GM18507 (cell line): ENCODE measurements at regions not wholly inside any gene's neighbourhood (a gene's known extent, or its start where the extent isn't known, plus 50 kb on each side); places are given as distances from the start of the nearest gene placed in this dataset.

Source experiments
- DNase-seq: peaks from one replicate; pipeline ENCODE4 v3.0.0; 2011; ENCODE audit warnings: low read depth; ENCODE audit not compliant: insufficient read length; ENCODE audit errors: extremely low spot score
- FAIRE-seq: peaks from 2 replicates; lab custom pipeline; 2011; peaks lifted over from hg19 to GRCh38; lab: Jason Lieb, UNC

DNA sequence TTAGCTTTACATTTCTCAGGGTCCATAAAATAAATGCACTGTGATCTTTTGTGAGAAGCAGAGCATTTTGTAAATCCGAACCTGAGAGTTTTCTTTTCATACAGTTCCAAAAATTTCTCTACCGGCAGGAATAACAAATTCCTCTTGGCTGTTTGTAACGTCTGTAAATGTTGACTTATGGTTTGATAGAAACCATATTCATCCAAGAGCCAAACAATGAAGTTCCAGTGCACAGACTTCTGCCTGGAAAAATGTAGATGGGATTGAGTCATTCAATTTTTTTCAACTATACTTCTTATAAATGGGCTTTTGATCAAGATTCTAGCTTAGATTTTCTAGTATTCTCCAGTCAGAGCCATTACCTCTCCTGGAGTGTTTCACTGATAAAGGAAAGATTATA is 530.6 kb downstream of the TFEC start:
- FAIRE-seq: no peak
- DNase-seq: no peak

DNA sequence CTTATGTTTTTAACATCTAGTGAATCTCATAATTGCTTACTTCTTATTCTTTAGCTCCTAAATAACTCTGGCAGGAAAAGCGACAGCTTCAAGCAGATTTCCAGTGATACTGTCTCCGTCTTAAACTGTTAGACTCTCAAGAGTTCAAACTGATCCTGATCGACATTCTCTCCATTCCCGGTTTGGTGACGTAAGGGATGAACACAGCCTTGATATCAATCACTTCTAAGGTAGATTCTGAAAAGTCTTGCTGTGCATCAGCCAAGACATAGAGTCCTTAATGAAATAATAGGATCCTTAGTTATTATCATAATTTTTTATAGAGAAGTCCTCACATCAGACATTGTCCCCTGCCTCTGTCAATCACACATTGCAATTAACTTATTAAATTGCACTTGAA is 534.6 kb downstream of the TFEC start:
- DNase-seq: no peak
- no peak for FAIRE-seq

DNA sequence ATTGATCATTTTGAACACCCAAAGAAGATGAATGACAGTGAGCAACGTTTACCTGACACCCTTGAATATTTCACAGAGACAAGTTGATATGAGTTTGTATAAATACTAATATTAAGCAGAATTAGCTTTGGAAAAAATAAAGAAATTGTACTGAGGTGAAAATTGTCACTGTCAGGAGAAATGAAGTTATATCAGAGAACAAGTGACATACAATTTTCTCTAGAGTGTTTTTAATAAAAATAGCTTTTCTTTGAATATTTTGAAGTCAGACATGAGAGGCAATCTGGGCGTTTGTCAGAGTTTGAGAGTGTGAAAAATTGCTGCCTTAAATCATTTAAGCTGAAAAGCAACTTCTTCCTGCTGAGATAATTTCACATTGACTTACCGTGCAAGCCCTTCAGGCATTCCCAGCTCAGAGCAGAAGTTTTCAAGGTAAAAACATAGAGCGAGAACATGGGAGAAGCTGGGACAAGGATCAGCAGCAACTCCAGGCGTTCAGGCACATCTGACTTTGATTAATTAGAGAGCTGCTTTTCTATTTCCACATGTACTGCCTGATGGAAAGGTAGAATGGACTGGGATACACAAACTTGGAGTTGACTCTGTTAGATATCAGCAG is 535.9 kb downstream of the TFEC start:
- DNase-seq (no peak), FAIRE-seq (no peak)

DNA sequence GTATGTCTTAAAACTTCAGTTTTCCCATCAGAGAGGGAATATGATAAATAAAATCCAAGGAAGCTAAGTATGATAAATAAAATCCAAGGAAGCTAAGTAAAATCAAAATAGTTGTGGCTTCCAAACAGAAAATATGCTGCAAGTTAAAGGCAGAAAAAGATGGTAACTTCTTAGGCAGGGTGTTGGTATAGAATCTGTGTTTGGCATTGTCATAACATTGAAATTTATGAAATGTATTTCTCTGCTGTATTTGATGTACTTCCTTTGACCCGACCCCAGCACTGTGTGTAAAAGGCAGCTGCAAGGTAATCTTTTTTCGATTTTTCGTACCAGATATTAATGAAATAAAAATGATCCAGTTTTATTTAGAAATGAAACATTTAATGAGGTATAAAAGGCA is 537.2 kb downstream of the TFEC start:
- DNase-seq (no peak), FAIRE-seq (no peak)

DNA sequence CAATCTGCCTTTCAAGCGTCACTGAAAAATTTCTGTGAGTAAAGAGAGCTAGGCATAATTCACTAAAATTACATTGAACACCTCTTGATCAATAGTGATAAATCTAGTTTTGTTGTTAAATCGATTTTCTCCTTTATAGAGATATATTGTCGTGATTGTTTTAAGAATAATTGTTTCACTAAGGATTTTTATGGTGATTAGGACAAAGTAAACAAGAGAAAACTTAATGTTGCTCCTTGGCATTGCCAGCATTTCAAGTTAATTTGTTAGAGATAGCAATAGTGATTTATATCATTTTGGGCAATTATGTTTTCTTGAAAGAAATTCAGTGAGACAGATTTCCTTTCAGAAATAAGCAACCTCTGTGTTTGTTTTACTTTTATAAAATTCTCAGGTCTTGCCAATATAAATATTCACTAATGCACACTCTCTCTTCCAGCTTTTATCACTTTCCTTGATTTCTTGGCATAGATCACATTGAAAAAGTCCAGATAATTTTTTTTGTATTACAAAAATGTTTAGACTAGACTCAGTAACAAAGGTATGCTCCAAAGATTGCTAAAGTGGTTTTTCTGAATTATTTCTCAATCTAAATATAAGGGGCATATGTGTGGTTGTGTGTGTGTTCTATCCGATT is 538.7 kb downstream of the TFEC start:
- DNase-seq (no peak), FAIRE-seq (no peak)

DNA sequence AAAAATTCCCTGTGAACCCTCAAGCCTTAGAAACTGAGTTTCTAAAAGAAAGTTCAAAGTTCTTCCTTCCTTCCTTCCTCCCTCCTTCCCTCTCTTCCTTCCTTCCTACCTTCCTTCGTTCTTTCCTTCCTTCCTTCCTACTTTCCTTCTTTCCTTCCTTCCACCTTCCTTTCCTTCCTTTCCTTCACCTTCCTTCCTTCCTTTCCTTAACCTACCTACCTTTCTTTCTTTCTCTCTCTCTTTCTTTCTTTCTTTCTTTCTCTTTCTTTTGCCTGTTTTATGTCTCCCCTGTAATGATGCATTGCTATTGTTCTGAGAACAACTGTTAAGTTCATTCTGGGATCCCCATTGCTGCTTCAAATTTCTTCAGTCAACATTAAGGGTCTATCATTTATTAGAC is 551.1 kb downstream of the TFEC start:
- FAIRE-seq: no peak
- no peak for DNase-seq

DNA sequence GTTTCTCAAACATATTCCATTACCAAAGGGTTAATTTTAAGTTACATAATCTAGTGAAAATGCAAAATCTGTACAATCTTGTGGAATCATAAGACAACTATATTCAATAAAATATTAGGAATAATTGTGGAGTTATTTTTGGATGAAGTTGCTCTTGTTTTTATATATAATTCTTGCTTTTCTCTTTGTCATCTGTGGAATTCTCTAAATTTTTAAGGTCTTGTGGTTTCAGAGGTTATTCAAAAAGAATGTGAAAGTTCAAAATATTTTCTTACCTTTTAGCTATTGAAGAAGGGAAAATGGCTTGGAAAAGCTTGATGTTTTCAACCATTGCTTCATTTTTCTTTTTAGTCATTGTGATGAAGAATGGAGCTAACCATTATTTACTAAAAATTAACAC is 552.1 kb downstream of the TFEC start:
- no peak for FAIRE-seq
- DNase-seq: no peak

DNA sequence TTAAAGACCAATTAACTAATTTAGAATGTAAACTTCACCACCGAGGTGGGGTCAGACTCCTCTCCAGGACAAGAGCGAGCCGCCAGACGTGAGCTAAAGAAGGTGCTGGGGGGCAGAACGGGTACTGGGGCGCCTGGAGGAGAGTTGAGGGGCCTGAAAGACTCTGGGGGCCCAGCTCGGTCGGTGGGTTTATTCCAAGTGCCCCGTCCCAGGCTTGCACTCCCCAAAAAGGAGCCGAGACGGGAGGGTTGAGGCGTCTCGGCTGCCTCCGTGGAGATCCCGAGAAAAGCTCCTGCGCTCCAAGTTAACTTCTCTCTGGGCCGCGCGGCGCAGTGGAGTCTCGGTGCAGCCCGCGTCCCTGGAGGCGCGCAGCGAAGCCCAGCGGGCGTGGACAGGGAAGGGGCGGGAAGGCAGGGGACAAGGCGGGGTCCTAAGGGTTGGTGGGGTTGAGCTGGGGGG is 553.3 kb downstream of the TFEC start:
- no peak for FAIRE-seq
- DNase-seq: no peak

DNA sequence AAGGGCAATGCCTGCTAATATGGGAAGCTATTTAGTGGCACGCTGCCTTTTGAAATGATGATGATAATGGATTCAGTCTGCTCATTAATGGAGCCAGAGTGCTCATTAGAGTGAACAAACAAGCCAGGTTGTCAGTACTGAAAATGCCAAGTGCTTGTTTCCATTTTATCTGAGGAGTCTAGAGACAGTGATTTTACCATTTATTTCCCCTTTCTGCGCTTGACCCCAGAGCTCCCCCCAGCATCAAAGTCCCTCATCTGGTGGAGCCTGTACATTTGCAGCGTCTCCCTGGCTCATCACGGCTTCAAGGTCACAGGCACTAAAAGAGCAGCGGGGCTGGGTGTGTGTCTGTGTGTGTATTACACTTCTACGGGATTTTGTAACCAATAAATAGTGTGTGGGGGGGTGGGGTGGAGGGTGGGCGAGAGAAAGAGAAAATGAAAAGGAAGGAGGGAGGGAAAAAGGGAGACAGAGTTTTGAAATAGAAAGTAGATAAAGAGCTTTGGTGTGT is 553.8 kb downstream of the TFEC start:
- DNase-seq (no peak), FAIRE-seq (no peak)

DNA sequence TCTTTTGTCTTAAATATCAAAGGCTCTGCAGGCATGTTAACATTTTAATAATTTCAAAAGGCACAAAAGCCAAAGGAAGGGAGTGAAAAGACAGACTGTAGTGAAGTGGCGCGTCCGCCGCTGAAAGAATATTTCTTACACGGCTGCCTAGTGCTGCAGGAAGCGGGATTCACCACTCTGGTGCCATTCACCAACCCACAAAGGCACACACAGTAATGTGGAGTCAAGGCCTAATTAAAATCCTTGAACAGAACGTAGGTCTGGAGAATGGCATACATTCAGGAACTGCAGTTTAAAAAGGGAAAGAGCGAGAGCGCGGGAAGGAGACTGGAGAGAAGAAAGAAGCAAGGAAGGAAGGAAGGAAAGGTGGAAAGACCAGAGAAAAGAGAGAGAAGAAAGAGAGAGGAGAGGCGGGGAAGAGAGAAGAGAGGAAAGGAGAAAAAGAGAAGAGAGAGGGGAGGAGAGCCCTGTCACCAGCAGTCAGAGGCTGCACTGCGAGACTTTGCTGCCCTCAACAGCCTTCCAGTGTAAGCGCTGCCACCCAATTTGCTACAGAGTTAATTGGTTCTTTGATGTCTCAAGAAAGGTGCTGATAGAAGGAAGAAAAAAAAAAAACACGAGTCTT is 554.0 kb downstream of the MDFIC start:
- DNase-seq (no peak), FAIRE-seq (no peak)

DNA sequence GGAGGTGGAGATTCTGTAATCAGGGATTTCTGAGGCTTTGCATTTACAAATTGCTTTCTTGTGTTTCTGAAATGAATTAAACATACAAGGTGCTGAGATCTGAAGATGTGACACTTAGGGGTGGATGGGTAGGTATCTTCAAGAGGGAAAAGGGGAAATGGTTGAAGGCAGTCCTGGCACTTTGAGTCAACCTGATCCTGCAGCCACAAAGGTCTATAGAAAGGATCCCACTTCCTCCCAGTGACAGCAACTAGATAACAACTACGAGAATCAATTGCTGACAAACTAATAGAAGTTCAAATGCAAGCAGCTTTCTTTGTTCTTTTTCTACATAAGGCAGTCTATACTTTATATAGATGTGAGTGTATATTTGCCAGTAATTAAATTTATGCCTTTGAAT is 553.3 kb downstream of the MDFIC start:
- DNase-seq (no peak), FAIRE-seq (no peak)

DNA sequence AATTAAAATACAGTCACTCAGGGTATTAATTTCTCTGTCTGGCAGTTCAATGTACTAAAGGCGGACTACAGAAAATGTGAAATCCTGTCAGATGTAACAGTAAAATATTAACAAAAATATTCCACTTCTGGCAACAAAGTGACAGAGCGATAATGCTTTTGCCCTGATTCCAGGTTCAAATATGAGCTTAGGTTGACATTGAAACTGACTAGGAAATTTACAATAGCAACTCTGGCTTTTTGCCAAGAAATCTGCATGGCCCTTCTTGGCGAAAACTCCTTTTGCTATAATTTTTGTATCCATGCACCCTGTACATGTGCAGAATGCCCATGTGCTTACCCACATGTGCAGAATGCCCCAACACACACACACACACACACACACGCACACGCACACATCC is 552.2 kb downstream of the MDFIC start:
- no peak for DNase-seq
- no peak for FAIRE-seq

DNA sequence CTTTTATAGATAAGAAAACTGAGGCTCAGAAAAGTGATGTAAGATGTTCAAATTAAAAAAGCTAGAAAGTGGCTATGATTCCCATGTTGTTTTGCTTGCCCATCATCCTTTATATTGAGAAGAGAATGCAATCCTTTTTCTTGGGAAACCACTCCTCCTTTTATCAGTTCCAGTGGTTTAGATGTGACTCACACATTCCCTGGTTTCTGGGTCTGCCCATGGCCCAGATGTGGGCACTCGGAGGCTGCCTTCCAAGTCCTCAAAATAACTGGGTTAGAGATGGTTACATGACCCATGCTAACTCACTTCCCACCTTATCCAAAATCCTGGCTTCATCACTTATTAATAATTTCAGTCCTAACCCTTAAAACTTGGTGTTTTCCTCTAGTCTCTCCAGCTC is 550.0 kb downstream of the MDFIC start:
- DNase-seq: no peak
- no peak for FAIRE-seq

DNA sequence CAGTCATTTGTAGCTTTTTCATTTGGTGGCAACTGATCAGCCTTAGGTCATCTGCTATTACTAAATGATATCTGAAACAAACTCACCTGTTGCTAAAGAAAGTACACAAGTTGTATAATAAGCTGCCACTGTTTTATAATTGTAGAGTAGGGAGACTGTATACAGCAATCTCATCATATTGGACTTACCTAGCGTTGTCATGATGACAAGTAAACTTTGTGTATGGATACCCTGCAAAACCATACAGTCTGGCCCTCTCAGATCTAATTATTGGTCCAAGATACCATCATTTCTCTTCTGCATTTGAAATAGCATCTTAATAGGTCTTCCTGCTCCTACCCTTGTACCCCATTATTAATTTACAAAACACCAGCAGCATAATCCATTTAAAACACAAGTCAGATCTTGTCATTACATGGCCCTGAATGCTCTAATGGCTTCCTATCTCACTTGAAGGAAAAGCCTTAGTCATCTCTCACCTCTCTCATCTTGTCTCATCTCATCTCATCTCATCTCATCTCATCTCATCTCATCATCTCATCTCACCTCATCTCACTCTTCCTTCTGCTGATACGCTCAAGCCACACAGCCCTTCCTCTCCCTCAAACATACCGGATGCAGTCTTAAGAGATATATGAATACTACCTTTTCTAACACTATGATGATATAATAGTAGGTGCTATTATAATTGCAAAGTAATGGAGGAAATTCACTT is 540.6 kb downstream of the MDFIC start:
- no peak for FAIRE-seq
- no peak for DNase-seq

DNA sequence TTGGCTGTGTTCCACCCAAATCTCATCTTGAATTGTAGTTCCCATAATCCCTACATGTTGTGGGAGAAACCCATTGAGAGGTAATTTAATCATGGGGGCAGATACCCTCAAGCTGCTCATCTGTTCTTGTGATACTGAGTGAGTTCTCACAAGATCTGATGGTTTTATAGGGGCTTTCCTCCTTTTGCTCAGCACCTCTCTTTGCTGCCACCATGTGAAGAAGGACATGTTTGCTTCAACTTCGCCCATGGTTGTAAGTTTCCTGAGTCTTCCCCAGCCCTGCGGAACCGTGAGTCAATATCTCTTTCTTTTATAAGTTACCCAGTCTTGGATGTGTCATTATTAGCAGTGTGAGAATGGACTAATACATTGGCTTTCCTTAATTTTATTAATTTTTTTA is 527.8 kb downstream of the MDFIC start:
- no peak for DNase-seq
- no peak for FAIRE-seq

DNA sequence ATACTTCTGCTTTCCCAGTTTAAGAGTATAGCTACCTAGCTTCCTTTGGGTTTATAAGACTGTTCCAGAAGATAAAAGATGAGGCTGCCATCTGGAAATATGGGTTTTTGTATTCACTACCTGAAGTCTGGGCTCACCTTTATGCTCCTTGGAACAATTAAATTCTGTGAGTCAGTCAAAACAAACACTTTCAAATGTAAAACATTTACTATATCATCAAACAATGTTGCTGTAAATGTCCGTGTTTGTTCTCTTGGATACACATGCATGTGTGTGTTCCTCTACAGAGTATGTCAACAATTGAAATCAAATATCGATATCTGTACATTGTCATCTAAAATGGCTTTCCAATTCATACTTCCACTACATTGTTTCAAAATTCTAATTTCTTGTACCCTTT is 525.6 kb downstream of the MDFIC start:
- no peak for DNase-seq
- FAIRE-seq: no peak

DNA sequence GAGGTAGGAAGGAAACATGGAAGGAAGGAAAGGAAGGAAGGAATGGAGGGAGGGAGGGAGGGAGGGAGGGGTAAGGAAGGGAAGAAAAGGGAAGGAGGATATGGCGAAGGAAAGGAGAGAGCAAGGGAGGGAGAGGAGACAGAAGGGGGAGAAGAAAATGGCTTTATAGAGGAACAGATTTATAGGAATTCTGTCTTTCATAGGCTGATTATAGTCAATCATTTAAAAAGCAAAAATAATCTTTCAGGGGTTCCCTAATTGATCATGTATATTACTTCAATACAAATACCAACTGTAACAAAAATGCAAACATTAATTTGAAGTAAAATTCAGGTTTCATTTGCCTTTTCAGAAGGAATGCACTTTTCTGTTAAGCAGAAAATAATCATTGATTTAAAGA is 519.1 kb downstream of the MDFIC start:
- FAIRE-seq (no peak), DNase-seq (no peak)

DNA sequence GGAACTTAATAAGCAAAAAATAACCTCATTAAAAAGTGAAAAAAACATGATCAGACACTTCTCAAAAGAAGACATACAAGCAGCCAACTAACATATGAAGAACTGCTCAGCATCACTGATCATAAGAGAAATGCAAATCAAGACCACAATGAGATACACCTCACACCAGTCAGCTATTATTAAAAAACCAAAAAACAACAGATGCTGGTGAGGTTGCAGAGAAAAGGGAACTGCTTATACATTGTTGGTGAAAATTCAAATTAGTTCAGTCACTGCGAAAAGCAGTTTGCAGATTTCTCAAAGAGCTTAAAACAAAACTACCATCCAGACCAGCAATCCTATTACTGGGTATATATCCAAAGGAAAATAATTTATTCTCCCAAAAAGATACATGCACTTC is 513.3 kb downstream of the MDFIC start:
- FAIRE-seq: peak; percentile 36

DNA sequence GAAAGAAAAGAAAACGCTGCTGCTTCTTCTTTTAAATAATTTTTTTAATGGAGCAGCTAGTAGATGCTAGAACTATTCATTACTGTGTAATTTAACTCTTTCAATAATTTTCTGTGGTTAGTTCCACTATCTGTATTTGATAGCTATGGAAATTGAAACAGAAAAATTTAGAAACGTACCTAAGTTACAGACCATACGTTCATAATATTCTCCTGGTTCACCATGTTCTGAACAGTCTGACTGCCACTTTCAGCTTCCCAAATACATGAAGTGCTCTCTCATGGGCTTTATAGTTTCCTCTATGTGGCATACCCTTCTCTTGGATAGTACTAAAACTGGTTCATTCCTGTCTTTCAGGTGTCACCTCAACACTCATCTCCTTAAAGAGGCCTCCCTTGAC is 508.0 kb downstream of the MDFIC start:
- FAIRE-seq: no peak

More for the DNA sequence above, 513.3 kb downstream of the MDFIC start:
- no peak for DNase-seq

DNA sequence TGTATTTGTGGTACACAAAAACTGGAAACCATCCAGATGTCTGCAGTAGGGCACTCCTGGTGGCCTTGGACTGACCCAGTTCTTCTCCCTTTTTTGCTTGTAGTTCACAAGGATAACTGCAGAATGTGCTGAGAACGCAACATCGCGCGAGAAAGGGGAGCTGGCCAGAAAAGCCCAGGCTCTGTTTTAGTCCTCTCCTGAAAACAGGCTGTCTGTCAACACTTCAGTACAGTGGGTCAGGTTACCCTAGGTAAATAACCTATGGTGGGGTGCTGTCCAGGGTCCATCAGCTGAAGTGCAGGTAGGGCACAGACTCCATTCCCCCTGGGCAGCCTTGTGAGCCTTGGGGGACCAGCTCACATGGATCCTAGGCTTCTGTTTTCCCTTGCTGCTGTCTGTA is 495.8 kb downstream of the MDFIC start:
- DNase-seq: no peak
- no peak for FAIRE-seq

More for the DNA sequence above, 508.0 kb downstream of the MDFIC start:
- no peak for DNase-seq
